Osteoblast (primary cell): ENCODE measurements at regions not wholly inside any gene's neighbourhood (a gene's known extent, or its start where the extent isn't known, plus 50 kb on each side); places are given as distances from the start of the nearest gene placed in this dataset.

Source experiments
- DNase-seq: peaks from one replicate; pipeline ENCODE4 v3.0.0; 2011; ENCODE audit warnings: low spot score, mixed read lengths; ENCODE audit not compliant: insufficient read length; ENCODE audit errors: missing footprints
- H2AFZ ChIP-seq: 2 replicates; pipeline ENCODE4 v1.6.0; 2011; ENCODE audit warnings: mild to moderate bottlenecking, low read length
- H3K27ac ChIP-seq: 2 replicates; pipeline ENCODE4 v1.5.1; 2011; ENCODE audit warnings: mild to moderate bottlenecking, low read depth, low read length, moderate library complexity
- H3K27me3 ChIP-seq: 2 replicates; pipeline ENCODE4 v1.6.0; 2012; ENCODE audit warnings: mild to moderate bottlenecking, control low read depth, inconsistent platforms, low read length, moderate library complexity; ENCODE audit not compliant: insufficient read depth
- H3K36me3 ChIP-seq: 2 replicates; pipeline ENCODE4 v1.5.1; 2011; ENCODE audit warnings: mild to moderate bottlenecking, low read length, control low read depth, moderate library complexity; ENCODE audit not compliant: insufficient read depth
- H3K4me1 ChIP-seq: 2 replicates; pipeline ENCODE4 v1.5.1; 2011; ENCODE audit warnings: mild to moderate bottlenecking, low read length, control low read depth, moderate library complexity; ENCODE audit not compliant: insufficient read depth
- H3K4me2 ChIP-seq: 2 replicates; pipeline ENCODE4 v1.6.0; 2011; ENCODE audit warnings: mild to moderate bottlenecking, low read length; ENCODE audit not compliant: insufficient read depth
- H3K4me3 ChIP-seq: fragments of 200-600 bp; sonication (generic); 3 replicates; pipeline ENCODE4 v1.5.1; 2012; ENCODE audit warnings: mild to moderate bottlenecking, low read length, inconsistent platforms; ENCODE audit not compliant: insufficient read depth
- H3K79me2 ChIP-seq: 2 replicates; pipeline ENCODE4 v1.6.0; 2012; ENCODE audit warnings: mild to moderate bottlenecking, low read length, control low read depth, inconsistent platforms; ENCODE audit not compliant: insufficient read depth
- H3K9me3 ChIP-seq: 2 replicates; pipeline ENCODE4 v1.5.1; 2011; ENCODE audit warnings: low read depth, low read length, control low read depth
- H4K20me1 ChIP-seq: 2 replicates; pipeline ENCODE4 v1.6.0; 2012; ENCODE audit warnings: mild to moderate bottlenecking, low read length, control low read depth; ENCODE audit not compliant: insufficient read depth
- TF ChIP-seq, protein P1 (sequence below): IDR thresholded peaks from 2 replicates; pipeline ENCODE4 v1.5.1; 2011; ENCODE audit warnings: mild to moderate bottlenecking, low read depth, low read length, moderate library complexity; ENCODE audit errors: extremely low read depth

DNA sequence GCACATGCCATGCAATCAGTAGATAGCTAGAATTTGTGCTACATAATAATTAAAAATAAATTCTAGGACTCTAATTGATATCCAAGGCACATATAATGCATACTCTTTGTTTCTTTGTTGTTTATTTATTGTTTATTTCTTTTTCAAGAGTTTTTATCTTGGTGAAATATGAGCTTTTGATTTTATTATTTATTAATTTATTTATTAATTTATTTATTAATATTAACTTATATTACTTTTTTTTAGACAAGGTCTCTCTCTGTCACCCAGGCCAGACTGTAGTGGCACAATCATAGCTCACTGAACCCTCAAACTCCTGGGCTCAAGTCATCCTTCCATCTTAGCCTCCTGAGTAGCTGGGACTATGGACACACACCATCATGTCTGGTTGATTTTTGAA lies 519.9 kb downstream of the HAO1 start:
- Histone ChIP-seq H3K4me3 (no peak overlapping the region), H3K4me1 (no peaks in the 10 kb centered on the region), H3K36me3 (no peaks in the 10 kb centered on the region), H3K4me2 (no peak overlapping the region), H3K9me3 (no peaks in the 10 kb centered on the region), H3K27me3 (no peaks in the 10 kb centered on the region), H3K27ac (no peak overlapping the region), H2AFZ (no peak overlapping the region), H3K79me2 (no peaks in the 10 kb centered on the region), H4K20me1 (no peaks in the 10 kb centered on the region)
- TF ChIP-seq, protein P1, sequence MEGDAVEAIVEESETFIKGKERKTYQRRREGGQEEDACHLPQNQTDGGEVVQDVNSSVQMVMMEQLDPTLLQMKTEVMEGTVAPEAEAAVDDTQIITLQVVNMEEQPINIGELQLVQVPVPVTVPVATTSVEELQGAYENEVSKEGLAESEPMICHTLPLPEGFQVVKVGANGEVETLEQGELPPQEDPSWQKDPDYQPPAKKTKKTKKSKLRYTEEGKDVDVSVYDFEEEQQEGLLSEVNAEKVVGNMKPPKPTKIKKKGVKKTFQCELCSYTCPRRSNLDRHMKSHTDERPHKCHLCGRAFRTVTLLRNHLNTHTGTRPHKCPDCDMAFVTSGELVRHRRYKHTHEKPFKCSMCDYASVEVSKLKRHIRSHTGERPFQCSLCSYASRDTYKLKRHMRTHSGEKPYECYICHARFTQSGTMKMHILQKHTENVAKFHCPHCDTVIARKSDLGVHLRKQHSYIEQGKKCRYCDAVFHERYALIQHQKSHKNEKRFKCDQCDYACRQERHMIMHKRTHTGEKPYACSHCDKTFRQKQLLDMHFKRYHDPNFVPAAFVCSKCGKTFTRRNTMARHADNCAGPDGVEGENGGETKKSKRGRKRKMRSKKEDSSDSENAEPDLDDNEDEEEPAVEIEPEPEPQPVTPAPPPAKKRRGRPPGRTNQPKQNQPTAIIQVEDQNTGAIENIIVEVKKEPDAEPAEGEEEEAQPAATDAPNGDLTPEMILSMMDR = no peak
- DNase-seq = no peak

DNA sequence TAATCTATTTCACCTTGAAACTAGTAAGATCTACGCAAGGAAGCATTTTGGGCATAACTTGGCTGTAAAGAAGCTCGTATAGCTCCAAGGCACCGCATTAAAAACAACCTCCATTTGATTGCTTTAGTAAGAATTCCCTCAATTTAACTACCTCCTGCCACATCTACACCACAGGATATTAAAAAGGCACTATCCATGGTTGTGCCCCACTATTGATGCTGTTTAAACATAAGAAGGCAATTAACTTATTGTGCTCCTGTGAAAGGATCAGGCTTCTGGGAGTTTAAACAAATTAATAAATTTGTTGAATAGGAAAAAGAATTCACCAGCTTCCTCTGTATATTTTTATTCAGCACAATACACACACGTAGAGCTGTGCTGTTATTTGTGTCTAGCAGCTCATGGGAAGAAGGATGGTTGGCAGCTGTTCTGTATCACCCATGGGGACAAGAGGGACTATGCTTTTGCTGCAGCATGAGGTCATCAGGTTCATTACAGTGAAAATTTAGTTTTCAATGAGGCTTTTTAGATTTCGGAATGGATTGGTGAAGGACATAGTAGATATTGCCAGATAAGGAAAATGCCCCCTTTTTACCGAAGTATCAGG lies 513.3 kb downstream of the HAO1 start:
- H2AFZ ChIP-seq = no peak overlapping the region

DNA sequence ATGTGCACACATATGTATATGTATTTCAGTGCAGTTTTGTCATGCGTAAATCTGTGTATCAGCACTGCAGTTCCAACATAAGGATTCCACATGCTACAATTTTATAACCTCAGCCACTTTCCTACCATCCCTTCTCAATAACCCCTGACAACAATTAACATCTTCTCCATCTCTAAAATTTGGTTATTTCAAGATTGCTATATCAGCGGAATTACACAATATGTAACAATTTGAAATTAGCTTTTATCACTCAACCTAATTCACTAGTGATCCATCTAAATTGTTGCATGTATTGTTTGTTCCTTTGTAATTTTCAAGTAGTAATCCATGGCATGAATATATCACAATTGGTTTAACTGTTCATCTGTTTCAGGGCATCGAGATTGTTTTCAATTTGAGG lies 511.3 kb downstream of the HAO1 start:
- TF ChIP-seq, protein P1 = no peak
- H2AFZ ChIP-seq = no peak overlapping the region
- H3K9me3 ChIP-seq = no peaks in the 10 kb centered on the region
- DNase-seq = no peak
- no peaks in the 10 kb centered on the region for H3K27me3 ChIP-seq
- H3K4me3 ChIP-seq = no peak overlapping the region
- no peaks in the 10 kb centered on the region for H3K4me1 ChIP-seq
- H3K36me3 ChIP-seq = no peaks in the 10 kb centered on the region
- H3K4me2 ChIP-seq = no peak overlapping the region
- H3K27ac ChIP-seq = no peak overlapping the region
- no peaks in the 10 kb centered on the region for H4K20me1 ChIP-seq
- H3K79me2 ChIP-seq = no peaks in the 10 kb centered on the region

More for the DNA sequence above, 513.3 kb downstream of the HAO1 start:
- H3K4me1 ChIP-seq = no peaks in the 10 kb centered on the region
- H4K20me1 ChIP-seq = no peaks in the 10 kb centered on the region
- no peaks in the 10 kb centered on the region for H3K79me2 ChIP-seq
- DNase-seq = no peak
- TF ChIP-seq, protein P1 = no peak
- H3K4me2 ChIP-seq = no peak overlapping the region
- no peaks in the 10 kb centered on the region for H3K36me3 ChIP-seq
- H3K27ac ChIP-seq = no peak overlapping the region
- no peaks in the 10 kb centered on the region for H3K27me3 ChIP-seq
- H3K4me3 ChIP-seq = no peak overlapping the region
- no peaks in the 10 kb centered on the region for H3K9me3 ChIP-seq

DNA sequence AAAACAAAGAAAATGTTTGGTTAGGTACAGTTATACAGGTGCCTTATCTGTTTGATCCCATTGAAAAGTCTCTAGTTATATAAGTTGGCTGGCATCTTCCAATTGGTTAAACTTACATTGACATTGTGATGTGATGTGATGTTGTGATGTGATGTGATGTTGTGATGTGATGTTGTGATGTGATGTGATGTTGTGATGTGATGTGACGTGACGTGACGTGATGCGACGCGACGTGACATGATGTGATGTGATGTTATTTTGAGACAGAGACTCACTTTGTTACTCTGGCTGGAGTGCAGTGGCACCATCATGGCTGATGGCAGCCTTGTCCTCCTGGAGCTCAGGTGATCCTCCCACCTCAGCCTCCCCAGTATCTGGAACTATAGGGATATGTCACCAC lies 507.6 kb downstream of the HAO1 start:
- TF ChIP-seq, protein P1 = no peak
- no peaks in the 10 kb centered on the region for H3K4me1 ChIP-seq
- no peaks in the 10 kb centered on the region for H3K9me3 ChIP-seq

More for the DNA sequence above, 507.6 kb downstream of the HAO1 start:
- Histone ChIP-seq H3K79me2 (no peaks in the 10 kb centered on the region), H2AFZ (no peak overlapping the region), H4K20me1 (no peaks in the 10 kb centered on the region), H3K4me2 (no peak overlapping the region), H3K27ac (no peak overlapping the region), H3K27me3 (no peaks in the 10 kb centered on the region), H3K4me3 (no peak overlapping the region), H3K36me3 (no peaks in the 10 kb centered on the region)
- DNase-seq = no peak
